PC-3 (cell line): ENCODE measurements at regions not wholly inside any gene's neighbourhood (a gene's known extent, or its start where the extent isn't known, plus 50 kb on each side); places are given as distances from the start of the nearest gene placed in this dataset.

Experiments used
- EZH2phosphoT487 ChIP-seq: fragments of 300-600 bp; sonication (generic); IDR thresholded peaks from 2 replicates; pipeline ENCODE4 v1.6.1; 2018; ENCODE audit warnings: mild to moderate bottlenecking, antibody characterized with exemption, low read length, borderline replicate concordance
- TF ChIP-seq, protein P1 (sequence below): fragments of 300-600 bp; sonication (generic); conservative IDR thresholded peaks from 2 replicates; pipeline ENCODE4 v1.5.1; 2017; ENCODE audit warnings: antibody characterized with exemption, low read depth, mild to moderate bottlenecking, low read length

DNA sequence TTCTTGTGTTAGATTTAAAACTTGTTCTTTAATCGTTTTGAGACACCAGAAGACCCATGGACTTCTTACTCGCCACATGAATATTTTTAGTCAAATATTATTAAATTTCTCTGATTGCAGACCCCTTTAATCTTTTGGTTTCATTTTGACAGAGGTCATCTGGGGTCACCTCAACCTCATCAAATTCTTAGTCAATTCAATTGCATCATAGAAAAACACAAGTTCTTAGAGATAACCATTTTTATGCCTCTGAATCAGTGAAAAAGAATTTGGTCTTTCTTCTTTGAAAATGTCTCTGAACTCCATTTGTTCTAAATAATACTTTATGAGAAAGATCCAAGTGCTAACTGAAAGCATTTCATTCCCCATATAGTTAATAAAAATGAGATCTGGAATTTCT, 55.2 kb upstream of the CBLN4 start:
- TF ChIP-seq, protein P1, sequence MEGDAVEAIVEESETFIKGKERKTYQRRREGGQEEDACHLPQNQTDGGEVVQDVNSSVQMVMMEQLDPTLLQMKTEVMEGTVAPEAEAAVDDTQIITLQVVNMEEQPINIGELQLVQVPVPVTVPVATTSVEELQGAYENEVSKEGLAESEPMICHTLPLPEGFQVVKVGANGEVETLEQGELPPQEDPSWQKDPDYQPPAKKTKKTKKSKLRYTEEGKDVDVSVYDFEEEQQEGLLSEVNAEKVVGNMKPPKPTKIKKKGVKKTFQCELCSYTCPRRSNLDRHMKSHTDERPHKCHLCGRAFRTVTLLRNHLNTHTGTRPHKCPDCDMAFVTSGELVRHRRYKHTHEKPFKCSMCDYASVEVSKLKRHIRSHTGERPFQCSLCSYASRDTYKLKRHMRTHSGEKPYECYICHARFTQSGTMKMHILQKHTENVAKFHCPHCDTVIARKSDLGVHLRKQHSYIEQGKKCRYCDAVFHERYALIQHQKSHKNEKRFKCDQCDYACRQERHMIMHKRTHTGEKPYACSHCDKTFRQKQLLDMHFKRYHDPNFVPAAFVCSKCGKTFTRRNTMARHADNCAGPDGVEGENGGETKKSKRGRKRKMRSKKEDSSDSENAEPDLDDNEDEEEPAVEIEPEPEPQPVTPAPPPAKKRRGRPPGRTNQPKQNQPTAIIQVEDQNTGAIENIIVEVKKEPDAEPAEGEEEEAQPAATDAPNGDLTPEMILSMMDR, result no peak
- TF ChIP-seq EZH2phosphoT487, result no peak
